Suprapubic skin (tissue), 4 donors: ENCODE measurements at regions not wholly inside any gene's neighbourhood (a gene's known extent, or its start where the extent isn't known, plus 50 kb on each side); places are given as distances from the start of the nearest gene placed in this dataset.

Experiments
- EP300 ChIP-seq: sonication (generic); formaldehyde crosslinking; IDR thresholded peaks from one replicate; pipeline ENCODE4 v1.6.1; 2017; ENCODE audit warnings: antibody characterized with exemption
- POLR2A ChIP-seq, 2 donors: fragments of 450-650 bp; IDR thresholded peaks; one replicate each; pipeline ENCODE4 v1.6.1; 2017; ENCODE audit warnings: antibody characterized with exemption in 2 of 2, mild to moderate bottlenecking in 2 of 2, moderate library complexity in 2 of 2
- POLR2AphosphoS5 ChIP-seq, 3 donors: sonication (generic); formaldehyde crosslinking; IDR thresholded peaks; one replicate each; pipeline ENCODE4 v1.6.1; 2017; ENCODE audit warnings: antibody characterized with exemption in 3 of 3
- TF ChIP-seq, protein P1 (sequence below), 2 donors: fragments of 200-600 bp in 1 of 2; fragments of 450-650 bp in 1 of 2; sonication (generic) in 1 of 2; IDR thresholded peaks; one replicate each; pipeline ENCODE4 v1.5.1; 2016 to 2019; ENCODE audit warnings: antibody characterized with exemption in 2 of 2, mild to moderate bottlenecking in 1 of 2, moderate library complexity in 1 of 2

DNA sequence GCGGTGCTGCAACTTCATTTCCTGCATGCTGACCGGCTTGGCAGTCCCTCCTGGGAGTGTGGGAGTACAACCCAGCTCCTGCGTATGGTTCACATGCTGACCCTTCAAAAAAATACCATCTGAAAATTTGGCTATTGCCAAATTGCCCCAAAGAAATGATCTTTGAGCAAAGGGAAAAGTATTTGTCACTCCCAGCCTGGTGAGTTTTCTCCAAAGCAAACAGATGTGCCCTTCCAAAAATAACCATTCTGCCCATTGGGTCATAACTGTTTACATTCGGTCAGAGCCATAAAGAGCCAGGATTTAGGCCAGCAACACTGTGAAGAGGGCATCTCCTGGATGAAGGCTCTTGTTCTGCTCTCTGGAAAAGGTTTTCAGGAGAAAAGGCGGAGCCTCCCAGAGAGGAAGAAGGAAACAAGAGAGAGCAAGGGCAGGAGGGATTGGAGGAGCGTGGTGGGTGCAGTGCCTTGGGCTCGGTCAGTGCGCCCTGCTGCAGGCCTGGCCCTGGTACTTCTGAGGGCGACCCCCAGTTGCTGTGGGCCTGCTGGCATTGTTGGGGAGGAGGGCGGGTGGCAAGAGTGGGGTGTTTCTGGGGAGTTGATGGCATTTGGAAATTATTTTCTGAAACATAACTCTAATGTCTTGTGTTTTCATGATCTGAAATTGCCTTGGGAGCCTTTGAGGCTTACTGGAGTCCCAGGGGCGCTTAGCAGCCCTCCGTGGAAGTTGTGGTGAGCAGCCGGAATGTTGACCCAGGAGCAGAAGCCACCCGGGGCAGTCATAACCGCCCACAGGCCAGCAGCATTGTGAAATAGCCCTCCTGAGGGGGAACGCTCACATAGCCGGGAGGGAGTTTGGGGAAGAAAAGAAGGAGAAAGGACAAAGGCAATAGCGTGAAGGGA lies 248.4 kb downstream of the MYLK4 start:
- TF ChIP-seq, protein P1, sequence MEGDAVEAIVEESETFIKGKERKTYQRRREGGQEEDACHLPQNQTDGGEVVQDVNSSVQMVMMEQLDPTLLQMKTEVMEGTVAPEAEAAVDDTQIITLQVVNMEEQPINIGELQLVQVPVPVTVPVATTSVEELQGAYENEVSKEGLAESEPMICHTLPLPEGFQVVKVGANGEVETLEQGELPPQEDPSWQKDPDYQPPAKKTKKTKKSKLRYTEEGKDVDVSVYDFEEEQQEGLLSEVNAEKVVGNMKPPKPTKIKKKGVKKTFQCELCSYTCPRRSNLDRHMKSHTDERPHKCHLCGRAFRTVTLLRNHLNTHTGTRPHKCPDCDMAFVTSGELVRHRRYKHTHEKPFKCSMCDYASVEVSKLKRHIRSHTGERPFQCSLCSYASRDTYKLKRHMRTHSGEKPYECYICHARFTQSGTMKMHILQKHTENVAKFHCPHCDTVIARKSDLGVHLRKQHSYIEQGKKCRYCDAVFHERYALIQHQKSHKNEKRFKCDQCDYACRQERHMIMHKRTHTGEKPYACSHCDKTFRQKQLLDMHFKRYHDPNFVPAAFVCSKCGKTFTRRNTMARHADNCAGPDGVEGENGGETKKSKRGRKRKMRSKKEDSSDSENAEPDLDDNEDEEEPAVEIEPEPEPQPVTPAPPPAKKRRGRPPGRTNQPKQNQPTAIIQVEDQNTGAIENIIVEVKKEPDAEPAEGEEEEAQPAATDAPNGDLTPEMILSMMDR (IDR thresholded peaks at IDR 0.05) = no peak
- TF ChIP-seq EP300 (no peak), POLR2A (IDR thresholded peaks at IDR 0.05) (no peak), POLR2AphosphoS5 (IDR thresholded peaks at IDR 0.05) (no peak)
